GM10248 (cell line): ENCODE measurements at regions not wholly inside any gene's neighbourhood (a gene's known extent, or its start where the extent isn't known, plus 50 kb on each side); places are given as distances from the start of the nearest gene placed in this dataset.

Experiments used
- CTCF ChIA-PET: fragments of 300-600 bp; sonication (Branson Sonifier 250); formaldehyde crosslinking; extraction: SDS; loops from one replicate; lab custom pipeline; 2021; ENCODE audit warnings: antibody characterized with exemption; lab: Yijun Ruan, JAX
- POLR2A ChIA-PET: fragments of 350-650 bp; sonication (Branson Sonifier 250); formaldehyde crosslinking; extraction: SDS; loops from one replicate; lab custom pipeline; 2020; ENCODE audit warnings: antibody characterized with exemption; lab: Yijun Ruan, JAX
- DNase-seq: peaks from one replicate; pipeline ENCODE4 v3.0.0; 2012; ENCODE audit errors: extremely low spot score
- CTCF ChIP-seq: IDR thresholded peaks from 2 replicates; pipeline ENCODE4 v1.5.1; 2012; ENCODE audit warnings: mild to moderate bottlenecking, low read depth; ENCODE audit errors: extremely low read depth, missing control alignments, control extremely low read depth

DNA sequence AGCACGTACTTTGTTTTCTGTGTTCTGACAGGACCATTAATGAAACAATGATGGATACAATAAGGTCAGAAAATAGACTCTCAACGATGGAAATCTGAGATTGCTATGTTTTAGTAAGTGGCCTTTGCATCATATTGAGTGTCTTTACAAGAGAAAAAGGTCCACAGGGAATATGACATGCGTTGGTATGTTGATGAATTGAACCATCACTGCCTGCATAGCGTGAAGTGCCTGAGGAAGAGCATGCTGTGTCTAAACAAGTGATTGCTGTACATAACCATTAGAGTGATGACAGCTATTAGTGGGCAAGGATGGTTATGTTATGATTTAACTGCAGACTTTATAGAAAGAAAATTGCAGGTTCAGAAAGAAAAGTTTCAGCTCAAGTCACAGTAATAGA lies 623.2 kb downstream of the SLITRK5 start:
- CTCF ChIA-PET = no interaction called here
- DNase-seq = no peak
- POLR2A ChIA-PET = no interaction called here
- no peak for TF ChIP-seq CTCF

DNA sequence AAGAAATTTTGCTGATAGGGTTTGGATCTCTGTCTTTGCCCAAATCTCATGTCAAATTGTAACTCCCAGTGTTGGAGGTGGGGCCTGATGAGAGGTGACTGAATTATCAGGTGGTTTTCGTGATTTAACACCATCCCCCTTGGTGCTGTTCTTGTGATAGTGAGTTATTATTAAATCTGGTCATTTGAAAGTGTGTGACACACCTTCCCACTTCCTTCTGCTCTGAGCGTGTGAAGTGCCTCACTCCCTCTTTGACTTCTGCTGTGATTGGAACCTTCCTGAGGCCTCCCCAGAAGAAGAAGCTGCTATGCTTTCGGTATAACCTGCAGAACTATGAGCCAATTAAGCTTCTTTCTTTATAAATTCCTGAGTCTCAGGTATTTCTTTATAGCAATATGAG lies 632.0 kb downstream of the SLITRK5 start:
- CTCF ChIA-PET = interaction anchor here (1.1 kb wide), 1 partner anchor 13 kb away, joined by 3 read pairs; no protein-coding TSS in a partner anchor
- no peak for TF ChIP-seq CTCF
- POLR2A ChIA-PET = no interaction called here

GRCh38 chr13:88303605-88304004 lies 632.4 kb downstream of the SLITRK5 start:
- DNase-seq = no peak
- ChIA-PET CTCF (interaction anchor here (1.1 kb wide), 1 partner anchor 13 kb away, joined by 3 read pairs; no protein-coding TSS in a partner anchor), POLR2A (no interaction called here)
- TF ChIP-seq CTCF = no peak

More for the DNA sequence above, 632.0 kb downstream of the SLITRK5 start:
- no peak for DNase-seq

DNA sequence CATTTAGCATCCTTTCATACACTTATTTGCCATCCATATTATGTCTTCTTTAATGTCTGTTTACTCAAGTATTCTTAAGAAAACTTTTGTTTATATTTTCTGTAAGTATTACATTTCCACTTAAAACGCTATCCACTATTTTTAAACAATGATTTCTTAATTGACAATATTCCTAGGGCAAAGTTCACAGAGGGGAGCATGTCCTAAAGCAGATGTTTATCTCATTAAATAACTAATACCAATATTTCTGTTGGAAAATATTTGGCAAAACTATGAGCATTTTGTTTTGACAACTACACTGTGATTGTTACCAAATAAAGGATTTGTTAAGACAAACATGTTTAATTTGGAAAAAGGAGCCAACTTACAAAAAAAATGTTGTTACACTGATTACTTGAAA lies 643.3 kb downstream of the SLITRK5 start:
- no peak for TF ChIP-seq CTCF
- POLR2A ChIA-PET = no interaction called here

GRCh38 chr13:88329066-88329465 lies 657.9 kb downstream of the SLITRK5 start:
- DNase-seq = no peak
- ChIA-PET POLR2A (no interaction called here), CTCF (no interaction called here)
- no peak for TF ChIP-seq CTCF

More for the DNA sequence above, 643.3 kb downstream of the SLITRK5 start:
- CTCF ChIA-PET = no interaction called here
- no peak for DNase-seq

DNA sequence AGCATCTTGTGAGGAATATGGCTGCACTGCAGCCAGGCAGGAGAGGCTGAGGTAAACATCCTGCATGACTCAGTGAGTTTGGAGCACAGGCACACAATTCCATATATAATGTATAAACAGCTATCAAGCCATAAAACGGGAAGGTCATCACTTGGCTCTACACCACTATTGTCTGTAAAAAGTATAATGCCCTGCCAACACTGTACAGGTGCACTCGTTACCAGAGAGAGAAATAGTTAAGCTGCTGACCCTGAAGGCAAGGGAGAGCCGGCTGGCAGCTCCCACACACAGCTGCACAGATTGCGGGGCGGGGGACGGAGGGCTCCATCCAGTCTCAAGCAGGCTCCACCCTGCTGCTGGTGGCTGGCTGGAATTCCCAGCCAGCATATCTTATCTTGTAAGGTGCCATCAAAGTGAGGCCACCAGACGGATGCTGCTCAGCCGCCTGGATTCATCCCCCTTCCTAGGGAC lies 668.1 kb downstream of the SLITRK5 start:
- DNase-seq = no peak
- ChIA-PET CTCF (no interaction called here), POLR2A (no interaction called here)
- no peak for TF ChIP-seq CTCF

DNA sequence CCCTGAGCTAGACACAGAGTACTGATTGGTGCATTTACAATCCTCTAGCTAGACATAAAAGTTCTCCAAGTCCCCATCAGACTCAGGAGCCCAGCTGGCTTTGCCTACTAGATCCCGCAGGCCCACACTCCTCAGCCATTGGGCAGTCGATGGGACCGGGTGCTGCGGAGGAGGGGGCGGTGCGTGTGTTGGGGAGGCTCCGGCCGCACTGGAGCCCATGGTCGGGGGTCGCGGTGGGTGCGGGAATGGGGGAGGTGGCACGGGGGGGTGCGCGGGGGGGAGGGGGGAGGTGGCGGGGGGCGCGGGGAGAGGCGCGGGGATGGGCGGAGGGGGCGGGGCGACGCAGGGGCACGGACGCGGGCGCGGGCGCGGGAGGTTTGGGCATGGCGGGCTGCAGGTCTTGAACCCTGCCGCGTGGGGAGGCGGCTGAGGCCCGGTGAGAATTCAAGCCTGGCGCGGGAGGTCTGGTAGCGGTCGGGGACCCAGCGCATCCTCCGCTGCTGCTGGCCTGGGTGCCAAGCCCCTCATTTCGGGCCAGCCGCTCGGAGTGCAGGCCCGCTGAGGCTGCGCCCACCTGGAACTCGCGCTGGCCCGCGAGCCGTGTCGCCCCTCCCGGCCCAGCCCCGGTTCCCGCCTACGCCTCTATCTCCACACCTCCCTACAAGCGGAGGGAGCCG lies 674.1 kb downstream of the SLITRK5 start:
- ChIA-PET CTCF (no interaction called here), POLR2A (no interaction called here)
- TF ChIP-seq CTCF = no peak
- no peak for DNase-seq
